CD4-positive, alpha-beta memory T cell (primary cell): ENCODE measurements at regions not wholly inside any gene's neighbourhood (a gene's known extent, or its start where the extent isn't known, plus 50 kb on each side); places are given as distances from the start of the nearest gene placed in this dataset.

Experiments used
- CTCF ChIA-PET: fragments of 350-600 bp; sonication (Branson Sonifier 250); formaldehyde crosslinking; loops from one replicate; lab custom pipeline; 2021; ENCODE audit warnings: inconsistent platforms; ENCODE audit not compliant: partially characterized antibody; lab: Charles Lee
- POLR2A ChIA-PET: fragments of 350-600 bp; sonication (Branson Sonifier 250); formaldehyde crosslinking; loops from one replicate; lab custom pipeline; 2021; ENCODE audit not compliant: partially characterized antibody; lab: Charles Lee
- DNase-seq, 5 donors: peaks; one replicate each; pipeline versions ENCODE4 v3.0.0 to v3.0.0-alpha.2; 2020 to 2022; ENCODE audit warnings: mixed read lengths in 1 of 5
- H3K27ac ChIP-seq: one replicate; pipeline ENCODE4 v1.7.0; 2013; ENCODE audit warnings: low read depth, low read length
- H3K27me3 ChIP-seq: 2 replicates; pipeline ENCODE4 v1.7.0; 2013; ENCODE audit warnings: mild to moderate bottlenecking, low read length, moderate library complexity; ENCODE audit not compliant: insufficient read depth
- H3K36me3 ChIP-seq: 2 replicates; pipeline ENCODE4 v1.7.0; 2013; ENCODE audit warnings: mild to moderate bottlenecking, low read length, moderate library complexity; ENCODE audit not compliant: insufficient read depth
- H3K4me1 ChIP-seq: 2 replicates; pipeline ENCODE4 v1.7.0; 2013; ENCODE audit warnings: mild to moderate bottlenecking, low read length, moderate library complexity; ENCODE audit not compliant: insufficient read depth
- H3K4me3 ChIP-seq, 2 donors: one replicate each; pipeline ENCODE4 v1.7.0; 2013; ENCODE audit warnings: low read length in 2 of 2, mild to moderate bottlenecking in 1 of 2
- H3K9me3 ChIP-seq, 2 donors: one replicate each; pipeline ENCODE4 v1.7.0; 2013; ENCODE audit warnings: low read length in 2 of 2, control low read depth in 1 of 2; ENCODE audit not compliant: control insufficient read depth in 1 of 2
- H3K27ac Mint-ChIP-seq, 7 donors: one replicate each; pipeline ENCODE4 v1.8.0; 2020 to 2021; ENCODE audit warnings: mixed read lengths in 7 of 7, mild to moderate bottlenecking in 6 of 7, inconsistent platforms in 3 of 7, moderate library complexity in 3 of 7
- H3K27me3 Mint-ChIP-seq, 2 donors: one replicate each; pipeline ENCODE4 v1.8.0; 2020 to 2021; ENCODE audit warnings: mixed read lengths in 2 of 2
- H3K36me3 Mint-ChIP-seq, 2 donors: one replicate each; pipeline ENCODE4 v1.8.0; 2020 to 2021; ENCODE audit warnings: mixed read lengths in 2 of 2, inconsistent platforms in 1 of 2, mild to moderate bottlenecking in 1 of 2
- H3K4me1 Mint-ChIP-seq, 4 donors: one replicate each; pipeline ENCODE4 v1.8.0; 2020 to 2021; ENCODE audit warnings: mixed read lengths in 4 of 4, mild to moderate bottlenecking in 1 of 4
- H3K4me3 Mint-ChIP-seq, 8 donors: one replicate each; pipeline ENCODE4 v1.8.0; 2020 to 2021; ENCODE audit warnings: mixed read lengths in 8 of 8, mild to moderate bottlenecking in 7 of 8, moderate library complexity in 6 of 8, inconsistent platforms in 3 of 8
- H3K9me3 Mint-ChIP-seq, 8 donors: one replicate each; pipeline ENCODE4 v1.8.0; 2020 to 2021; ENCODE audit warnings: mixed read lengths in 8 of 8, mild to moderate bottlenecking in 5 of 8, inconsistent platforms in 3 of 8, moderate library complexity in 1 of 8
- intact Hi-C: fragments of 100-400 bp; cut with micrococcal nuclease; formaldehyde crosslinking; loops from one replicate; pipeline ENCODE4 v1.15.1; 2023

DNA sequence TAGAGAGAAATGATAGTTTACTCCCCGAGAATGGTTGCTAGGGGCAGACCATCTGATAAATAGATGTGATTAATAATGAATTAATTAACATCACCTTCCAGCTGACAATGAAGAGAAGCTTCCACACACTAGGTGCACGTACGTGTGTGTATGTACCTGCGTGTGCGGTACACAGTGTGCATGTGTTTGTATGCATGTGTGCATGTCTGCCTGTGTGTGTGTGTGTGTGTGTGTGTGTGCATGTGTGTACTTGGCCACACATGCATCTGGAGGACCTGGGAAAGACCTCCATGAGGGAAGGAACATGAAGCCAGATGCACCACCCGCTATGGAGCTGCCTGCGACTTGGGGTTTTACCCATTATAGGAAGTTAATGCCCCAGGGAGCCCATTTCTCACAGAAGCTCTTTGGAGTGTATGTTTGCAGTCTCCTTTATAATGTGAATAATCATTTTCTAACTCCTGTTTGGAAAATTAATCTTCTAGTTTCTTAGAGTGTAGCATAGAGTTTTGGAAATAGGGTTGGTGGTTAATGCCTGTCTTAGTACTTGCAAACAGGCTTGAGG is 229.1 kb downstream of the ENGASE start:
- no peak overlapping the region for H3K4me3 Mint-ChIP-seq
- Histone ChIP-seq H3K4me3 (no peak overlapping the region), H3K36me3 (no peaks in the 10 kb centered on the region), H3K27me3 (no peaks in the 10 kb centered on the region), H3K9me3 (no peaks in the 10 kb centered on the region), H3K4me1 (no peaks in the 10 kb centered on the region), H3K27ac (no peak overlapping the region)
- ChIA-PET POLR2A (no interaction called here), CTCF (no interaction called here)
- no peaks in the 10 kb centered on the region for H3K36me3 Mint-ChIP-seq
- no peak overlapping the region for H3K27ac Mint-ChIP-seq
- intact Hi-C loops = no loop called here
- peaks cover 5 to 29% of the 10 kb centered on the region in 2 donors for H3K27me3 Mint-ChIP-seq
- DNase-seq = no peak
- no peaks in the 10 kb centered on the region for H3K4me1 Mint-ChIP-seq
- H3K9me3 Mint-ChIP-seq = no peaks in the 10 kb centered on the region

- peaks cover 5 to 31% of the 10 kb centered on the region in 2 donors for H3K27me3 Mint-ChIP-seq
- H3K9me3 Mint-ChIP-seq = peaks cover 0 to 2% (median 0%) of the 10 kb centered on the region in 8 donors
- H3K4me3 Mint-ChIP-seq = no peak overlapping the region
- ChIA-PET POLR2A (no interaction called here), CTCF (no interaction called here)
- Histone ChIP-seq H3K36me3 (no peaks in the 10 kb centered on the region), H3K27me3 (no peaks in the 10 kb centered on the region), H3K27ac (no peak overlapping the region), H3K4me3 (no peak overlapping the region), H3K9me3 (no peaks in the 10 kb centered on the region), H3K4me1 (no peaks in the 10 kb centered on the region)
- no peaks in the 10 kb centered on the region for H3K36me3 Mint-ChIP-seq
- intact Hi-C loops = no loop called here
- no peaks in the 10 kb centered on the region for H3K4me1 Mint-ChIP-seq
- DNase-seq = no peak
- no peak overlapping the region for H3K27ac Mint-ChIP-seq
Observed at GRCh38 chr17:79301469-79301868, 226.8 kb downstream of the ENGASE start.

- Histone ChIP-seq H3K9me3 (no peaks in the 10 kb centered on the region), H3K4me3 (no peak overlapping the region), H3K4me1 (no peaks in the 10 kb centered on the region), H3K27ac (no peak overlapping the region), H3K36me3 (no peaks in the 10 kb centered on the region), H3K27me3 (no peaks in the 10 kb centered on the region)
- no peak overlapping the region for H3K27ac Mint-ChIP-seq
- intact Hi-C loops = no loop called here
- no peaks in the 10 kb centered on the region for H3K36me3 Mint-ChIP-seq
- POLR2A ChIA-PET = no interaction called here
- H3K27me3 Mint-ChIP-seq = peaks cover 8 to 27% of the 10 kb centered on the region in 2 donors
- no peak for DNase-seq
- peaks cover 0 to 4% (median 0%) of the 10 kb centered on the region in 8 donors for H3K9me3 Mint-ChIP-seq
- CTCF ChIA-PET = no interaction called here
- H3K4me3 Mint-ChIP-seq = no peak overlapping the region
- no peaks in the 10 kb centered on the region for H3K4me1 Mint-ChIP-seq
Observed at GRCh38 chr17:79299349-79299748, 224.7 kb downstream of the ENGASE start.

GRCh38 chr17:79298799-79299198 is 224.2 kb downstream of the ENGASE start:
- Mint-ChIP-seq H3K4me3 (no peak overlapping the region), H3K36me3 (no peaks in the 10 kb centered on the region), H3K27me3 (peaks cover 8 to 30% of the 10 kb centered on the region in 2 donors), H3K4me1 (no peaks in the 10 kb centered on the region), H3K9me3 (peaks cover 0 to 4% (median 0%) of the 10 kb centered on the region in 8 donors), H3K27ac (no peak overlapping the region)
- Histone ChIP-seq H3K27me3 (no peaks in the 10 kb centered on the region), H3K4me1 (no peaks in the 10 kb centered on the region), H3K4me3 (no peak overlapping the region), H3K9me3 (no peaks in the 10 kb centered on the region), H3K36me3 (no peaks in the 10 kb centered on the region), H3K27ac (no peak overlapping the region)
- DNase-seq = no peak
- ChIA-PET CTCF (no interaction called here), POLR2A (no interaction called here)
- intact Hi-C loops = no loop called here

DNA sequence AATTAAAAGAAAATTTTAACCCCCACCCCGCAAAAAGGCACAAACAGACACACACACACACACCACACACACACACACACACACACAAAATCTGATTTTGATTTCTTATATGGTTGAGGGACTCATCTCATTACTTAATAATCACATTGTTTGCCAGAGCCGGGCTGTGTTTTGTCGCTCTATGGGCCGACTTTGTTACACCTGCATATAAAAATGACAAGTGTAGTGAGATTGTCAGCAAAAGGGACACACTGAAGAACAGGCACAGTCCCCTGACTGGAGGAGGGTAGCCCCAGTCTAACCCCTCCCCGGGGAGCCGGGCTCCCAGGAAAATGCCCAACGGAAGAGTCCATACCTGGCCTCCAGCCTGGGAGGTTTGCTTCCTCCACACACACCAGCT is 221.6 kb downstream of the ENGASE start:
- H3K4me3 Mint-ChIP-seq = no peak overlapping the region
- peaks cover 9 to 32% of the 10 kb centered on the region in 2 donors for H3K27me3 Mint-ChIP-seq
- H3K4me1 Mint-ChIP-seq = no peaks in the 10 kb centered on the region
- peaks cover 0 to 6% (median 0%) of the 10 kb centered on the region in 8 donors for H3K9me3 Mint-ChIP-seq
- POLR2A ChIA-PET = no interaction called here
- Histone ChIP-seq H3K27ac (no peak overlapping the region), H3K9me3 (no peaks in the 10 kb centered on the region), H3K4me3 (no peak overlapping the region), H3K4me1 (no peaks in the 10 kb centered on the region), H3K27me3 (no peaks in the 10 kb centered on the region), H3K36me3 (no peaks in the 10 kb centered on the region)
- no peak for DNase-seq
- no peaks in the 10 kb centered on the region for H3K36me3 Mint-ChIP-seq
- CTCF ChIA-PET = no interaction called here
- H3K27ac Mint-ChIP-seq = no peak overlapping the region
- intact Hi-C loops = no loop called here

DNA sequence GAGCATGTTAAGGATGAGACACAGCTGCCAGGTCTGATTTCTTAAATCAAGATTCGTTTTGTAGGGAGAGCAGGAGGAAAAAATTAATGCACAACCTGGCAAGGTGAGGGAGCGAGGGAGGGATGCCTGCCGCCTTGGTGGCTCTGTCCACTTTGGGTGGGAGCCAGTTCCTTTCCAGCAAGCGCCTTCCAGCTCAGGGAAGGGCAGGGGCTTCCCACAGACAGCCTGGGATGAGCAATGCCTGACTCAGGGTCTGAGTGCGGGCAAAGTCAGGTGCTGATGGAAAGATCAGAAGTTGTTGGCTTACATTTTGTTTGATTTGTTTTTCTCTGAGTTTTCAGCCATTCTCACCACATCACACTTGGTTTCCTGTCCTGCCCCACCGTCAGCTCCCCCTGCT is 220.7 kb downstream of the ENGASE start:
- H3K27me3 Mint-ChIP-seq = peaks cover 11 to 32% of the 10 kb centered on the region in 2 donors
- peak overlapping the region in 1 of 7 donors; percentile 31 for H3K27ac Mint-ChIP-seq
- no peaks in the 10 kb centered on the region for H3K9me3 ChIP-seq
- POLR2A ChIA-PET = no interaction called here
- no peak overlapping the region for H3K27ac ChIP-seq
- intact Hi-C loops = no loop called here
- CTCF ChIA-PET = no interaction called here
- no peaks in the 10 kb centered on the region for H3K36me3 Mint-ChIP-seq
- no peak for DNase-seq
- H3K36me3 ChIP-seq = no peaks in the 10 kb centered on the region
- H3K4me3 ChIP-seq = no peak overlapping the region
- H3K4me1 Mint-ChIP-seq = no peaks in the 10 kb centered on the region
- H3K4me3 Mint-ChIP-seq = no peak overlapping the region
- H3K27me3 ChIP-seq = no peaks in the 10 kb centered on the region
- H3K4me1 ChIP-seq = no peaks in the 10 kb centered on the region
- peaks cover 0 to 6% (median 0%) of the 10 kb centered on the region in 8 donors for H3K9me3 Mint-ChIP-seq

DNA sequence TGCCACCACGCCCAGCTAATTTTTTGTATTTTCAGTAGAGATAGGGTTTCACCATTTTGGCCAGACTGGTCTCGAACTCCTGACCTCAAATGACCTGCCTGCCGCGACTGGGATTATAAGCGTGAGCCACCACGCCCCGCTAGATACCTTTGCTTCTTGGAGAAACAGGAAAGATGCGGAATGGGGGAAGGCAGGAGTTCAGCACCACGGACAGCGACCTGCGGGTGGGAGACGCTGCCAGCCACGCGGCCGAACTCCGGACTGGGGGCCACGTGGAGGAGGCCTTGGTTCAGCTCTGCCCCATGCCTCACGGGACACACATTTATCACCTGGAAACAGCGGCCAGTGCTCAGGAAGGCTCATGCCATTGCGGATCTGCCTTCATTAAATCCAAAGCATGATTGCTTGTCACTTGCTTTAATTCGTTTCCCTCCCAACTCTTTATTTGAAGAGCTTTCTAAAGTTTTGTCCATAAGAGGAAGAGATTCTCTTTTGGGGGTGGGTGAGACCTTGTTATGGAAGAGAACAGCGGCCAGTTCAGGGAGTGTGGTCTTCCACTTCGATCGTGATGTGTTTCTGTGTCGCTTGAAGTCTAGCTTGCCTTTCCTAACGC is 219.9 kb downstream of the ENGASE start:
- Mint-ChIP-seq H3K36me3 (no peaks in the 10 kb centered on the region), H3K27ac (no peak overlapping the region), H3K9me3 (peaks cover 0 to 6% (median 0%) of the 10 kb centered on the region in 8 donors), H3K27me3 (peaks cover 15 to 37% of the 10 kb centered on the region in 2 donors), H3K4me3 (no peak overlapping the region), H3K4me1 (no peaks in the 10 kb centered on the region)
- Histone ChIP-seq H3K9me3 (no peaks in the 10 kb centered on the region), H3K27ac (no peak overlapping the region), H3K27me3 (no peaks in the 10 kb centered on the region), H3K36me3 (no peaks in the 10 kb centered on the region), H3K4me1 (no peaks in the 10 kb centered on the region), H3K4me3 (no peak overlapping the region)
- DNase-seq = peak in 4 of 5 donors; percentile 6 to 23 (median 19)
- ChIA-PET POLR2A (no interaction called here), CTCF (no interaction called here)
- intact Hi-C loops = no loop called here
